ENCODE measurements at regions not wholly inside any gene's neighbourhood (a gene's known extent, or its start where the extent isn't known, plus 50 kb on each side); places are given as distances from the start of the nearest gene placed in this dataset.

DNA sequence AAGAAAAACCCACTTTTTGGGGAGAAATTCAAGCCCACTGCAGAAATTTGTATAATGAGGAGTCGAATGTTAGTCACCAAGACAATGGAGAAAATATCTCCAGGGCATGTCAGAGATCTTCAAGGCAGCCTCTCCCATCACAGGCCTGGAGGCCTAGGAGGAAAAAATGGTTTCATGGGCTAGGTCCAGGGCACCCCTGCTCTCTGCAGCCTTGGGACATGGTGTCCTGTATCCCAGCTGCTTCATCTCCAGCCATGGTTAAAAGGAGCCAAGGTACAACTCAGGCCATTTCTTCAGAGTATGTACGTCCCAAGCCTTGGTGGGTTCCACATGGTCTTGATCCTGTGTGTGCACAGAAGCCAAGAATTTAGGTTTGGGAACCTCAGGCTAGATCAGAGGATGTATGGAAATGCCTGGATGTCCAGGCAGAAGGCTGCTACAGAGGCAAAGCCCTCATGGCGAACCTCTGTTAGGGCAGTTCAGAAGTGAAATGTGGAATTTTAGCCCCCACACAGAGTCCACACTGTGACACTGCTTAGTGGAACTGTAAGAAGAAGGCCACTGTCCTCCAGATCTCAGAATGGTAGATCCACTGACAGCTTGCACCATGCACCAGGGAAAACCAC is 561.4 kb downstream of the ISL1 start:
- no peak for DNase-seq

DNA sequence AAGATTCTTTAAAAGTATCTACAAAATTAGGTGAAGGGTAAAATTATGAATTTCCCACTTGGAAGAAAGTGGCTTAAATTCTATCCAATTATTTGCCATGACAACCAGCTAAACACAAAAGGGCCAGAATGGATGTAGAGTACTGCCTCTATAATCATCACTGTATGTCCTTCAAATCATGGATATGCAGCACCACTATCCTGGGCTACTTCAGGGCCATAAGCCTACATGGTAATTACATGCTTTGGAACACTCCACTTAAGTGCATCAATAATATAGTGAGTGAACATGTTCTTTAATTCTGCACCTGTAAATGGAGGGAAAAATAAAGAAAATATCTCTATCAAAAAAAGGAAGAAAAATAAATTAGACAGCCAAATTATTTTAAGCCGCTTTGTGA is 575.2 kb downstream of the ISL1 start:
- DNase-seq: peak; percentile 39

DNA sequence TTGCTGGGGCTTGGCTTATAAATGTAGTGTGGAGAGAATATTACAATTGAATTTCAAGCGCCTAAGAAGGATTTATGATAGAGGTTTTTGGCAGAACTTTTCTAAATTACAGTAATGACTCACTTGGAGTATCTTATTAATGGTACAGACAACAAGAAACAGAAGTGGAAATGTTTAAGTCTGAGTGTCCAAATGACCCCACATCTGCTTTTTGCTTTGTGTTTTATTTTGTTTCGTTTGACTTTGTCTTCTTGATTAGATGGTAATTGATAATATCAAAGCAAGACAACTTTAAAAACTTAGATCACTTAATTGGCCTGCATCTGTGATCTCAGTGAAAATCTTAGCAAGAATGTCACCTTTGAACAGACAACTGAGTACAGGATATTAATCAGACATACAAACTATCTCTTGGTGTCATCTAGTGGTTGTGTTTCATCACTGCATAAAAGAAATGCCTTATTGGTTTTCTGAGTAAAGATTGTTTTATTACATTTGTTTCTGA is 577.4 kb downstream of the ISL1 start:
- DNase-seq: peak; percentile 45

DNA sequence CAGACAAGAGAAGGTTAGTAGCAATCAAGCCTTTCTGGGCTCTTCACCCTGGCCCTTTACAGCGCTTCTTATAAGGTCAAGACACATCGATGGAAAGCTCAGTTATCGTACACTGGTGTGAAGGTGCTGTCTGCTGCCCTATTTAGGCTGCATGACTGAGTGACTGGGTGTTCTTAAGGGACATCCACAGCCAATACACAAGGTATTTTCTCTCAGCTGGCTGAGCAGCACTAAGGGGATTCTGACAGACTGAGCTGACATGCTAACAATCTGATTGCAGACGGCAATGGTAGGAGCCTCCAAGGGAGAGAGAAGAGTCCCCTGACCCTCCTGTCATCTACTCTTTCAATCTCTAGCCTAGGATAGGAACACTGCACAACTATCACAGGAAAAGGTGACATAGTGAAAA is 577.9 kb downstream of the ISL1 start:
- peak; percentile 44 for DNase-seq

DNA sequence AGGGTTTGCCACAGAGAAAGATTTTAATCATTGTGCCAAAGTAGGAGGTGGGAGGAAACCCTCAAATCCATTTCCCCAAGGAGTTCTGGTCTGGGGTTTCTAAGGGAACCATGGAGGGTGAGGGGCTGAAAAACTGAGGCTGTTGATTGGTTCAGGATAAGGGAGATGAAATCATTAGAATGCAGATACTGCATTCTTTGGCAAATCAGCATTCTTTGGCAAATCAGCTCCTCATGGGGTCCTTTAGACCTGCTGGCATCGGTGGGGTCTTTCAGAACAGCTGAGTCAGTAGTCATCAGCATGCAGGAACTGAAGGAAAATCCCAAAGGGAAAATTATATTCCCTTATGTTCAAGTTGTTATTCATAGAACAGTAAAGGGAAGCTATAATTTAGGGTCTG is 585.5 kb downstream of the ISL1 start:
- no peak for DNase-seq

DNA sequence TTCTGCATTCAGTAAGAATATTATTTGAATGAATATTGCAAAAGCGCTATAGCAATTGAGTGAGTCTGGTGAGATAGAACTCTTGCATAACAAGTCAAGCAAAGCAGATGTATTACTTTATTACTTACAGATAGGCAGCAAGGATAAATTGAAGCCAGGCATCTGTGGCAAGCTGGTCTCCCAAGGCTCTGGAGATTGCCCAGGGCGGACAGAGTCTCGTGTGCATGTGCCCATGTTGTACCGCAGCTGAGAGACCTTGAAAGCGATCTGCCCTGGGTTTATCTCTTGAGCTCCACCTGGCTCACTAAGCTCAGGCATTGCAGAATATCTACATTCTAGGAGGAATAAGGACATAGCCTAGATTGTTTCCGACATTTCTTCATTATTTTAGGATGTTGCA is 591.6 kb downstream of the ISL1 start:
- DNase-seq: no peak

DNA sequence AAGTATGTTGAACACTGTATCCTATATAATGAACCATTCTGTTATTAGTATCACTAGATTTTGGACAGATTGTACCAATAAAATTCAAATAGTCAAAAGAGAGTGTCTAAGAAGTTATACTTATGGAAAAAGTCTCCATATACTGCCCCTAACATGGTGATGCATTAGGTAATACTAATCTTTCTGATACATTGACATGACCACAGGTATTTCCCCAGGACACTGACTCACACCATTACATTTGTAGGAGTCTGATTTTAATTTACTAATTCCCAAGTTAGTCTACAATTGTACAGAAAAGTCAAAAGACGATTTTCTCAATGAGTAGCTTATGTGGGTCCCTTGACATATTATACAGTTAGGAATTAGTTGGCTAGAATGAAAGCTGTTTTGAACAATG is 593.8 kb downstream of the ISL1 start:
- no peak for DNase-seq

DNA sequence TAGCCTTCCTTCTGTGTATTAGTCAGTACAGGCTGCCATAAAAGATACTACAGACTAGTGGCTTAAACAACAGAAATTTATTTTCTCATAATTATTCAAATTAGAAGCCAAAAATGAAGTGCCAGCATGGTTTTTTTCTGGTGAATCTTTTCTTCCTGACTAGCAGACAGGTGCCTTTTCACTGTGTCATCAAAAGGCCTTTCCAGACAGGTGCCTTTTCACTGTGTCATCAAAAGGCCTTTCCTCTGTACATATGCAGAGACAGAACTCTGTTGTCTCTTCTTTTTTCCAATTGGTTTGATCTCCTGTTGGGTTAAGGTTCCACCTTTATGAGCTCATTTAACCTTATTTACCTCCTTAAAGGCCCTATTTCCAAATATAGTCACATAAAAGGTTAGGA is 599.9 kb downstream of the ISL1 start:
- DNase-seq: no peak

DNA sequence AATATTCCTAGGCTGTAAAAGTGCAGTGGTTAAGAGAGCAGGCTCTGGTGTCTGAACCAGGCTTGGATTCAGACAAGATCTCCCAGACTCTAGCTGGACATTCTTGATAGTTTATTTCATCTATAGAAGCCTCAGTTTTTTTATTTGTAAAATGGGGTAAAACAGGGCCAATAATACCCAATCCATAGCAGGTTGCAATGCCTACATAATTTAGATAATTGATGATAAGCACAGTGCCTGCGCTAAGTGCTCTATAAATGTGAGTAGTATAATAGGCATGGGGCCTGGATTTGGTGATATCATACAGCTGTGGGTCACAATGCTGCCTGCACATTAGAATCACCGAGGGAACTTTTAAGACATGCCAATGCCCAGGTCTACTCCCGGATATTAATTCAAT is 603.5 kb downstream of the ISL1 start:
- no peak for DNase-seq

DNA sequence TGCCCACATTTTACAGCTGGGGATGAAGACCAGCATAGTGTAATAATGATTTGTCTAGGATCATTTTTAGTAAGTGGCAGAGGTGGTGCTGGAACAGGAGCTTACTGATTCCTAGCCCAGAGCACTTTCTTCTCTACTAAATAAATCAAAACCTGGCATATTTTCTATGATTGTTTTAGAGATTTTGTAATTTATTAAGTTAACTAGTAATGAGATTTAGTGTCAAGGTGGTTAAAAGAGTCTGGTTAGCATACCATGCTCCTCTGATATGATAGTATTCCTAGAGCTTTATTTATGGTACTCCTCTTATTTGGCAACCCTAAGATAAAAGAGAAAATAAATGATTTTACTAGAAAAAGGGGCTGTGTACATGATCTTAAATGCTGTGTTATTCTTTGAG is 604.0 kb downstream of the ISL1 start:
- DNase-seq: no peak

DNA sequence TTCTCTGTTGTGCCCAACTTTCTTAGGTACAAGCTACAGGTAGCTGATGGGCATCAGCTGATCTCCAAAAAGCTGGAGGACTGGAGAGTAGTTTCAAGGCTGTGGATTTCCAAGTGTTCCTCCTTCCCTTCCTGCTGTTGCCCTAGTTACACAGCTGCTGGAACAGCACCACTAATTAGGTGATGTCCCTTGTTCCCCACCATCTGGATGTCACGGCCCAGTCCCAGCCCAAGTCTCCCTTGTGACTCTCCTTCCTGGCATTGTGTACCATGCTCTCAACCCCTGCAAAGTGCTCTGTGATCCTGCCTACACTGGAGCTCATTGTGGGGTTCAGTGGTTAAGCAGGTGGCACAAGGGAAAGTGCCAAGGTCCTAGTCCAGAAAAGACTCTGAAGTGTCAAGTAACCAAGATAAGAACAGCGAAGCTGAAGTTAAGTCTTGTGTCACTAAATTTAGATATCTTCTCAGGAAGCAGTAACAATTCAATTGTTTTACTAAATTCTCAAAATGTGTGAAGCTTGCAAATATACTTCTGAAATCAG is 604.5 kb downstream of the ISL1 start:
- no peak for DNase-seq

DNA sequence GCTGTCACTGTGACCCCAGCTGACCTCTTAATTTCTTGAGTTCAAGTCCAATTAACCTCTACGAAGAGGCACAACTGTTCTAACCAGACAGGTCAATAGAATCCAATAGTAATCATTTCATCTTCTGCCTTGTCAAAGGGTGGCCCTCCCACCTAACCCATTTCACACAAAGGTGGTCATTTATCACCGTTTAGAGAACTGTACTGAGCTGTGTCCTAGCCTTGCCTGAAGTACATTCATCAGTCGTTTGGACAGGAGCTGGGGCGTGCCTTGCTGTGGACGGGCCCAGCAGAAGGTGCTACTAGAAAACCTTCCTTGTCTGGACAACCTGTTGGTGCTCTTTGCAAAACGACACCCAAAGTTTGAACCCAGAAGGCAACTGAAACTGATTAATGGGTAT is 605.4 kb downstream of the ISL1 start:
- DNase-seq: no peak

DNA sequence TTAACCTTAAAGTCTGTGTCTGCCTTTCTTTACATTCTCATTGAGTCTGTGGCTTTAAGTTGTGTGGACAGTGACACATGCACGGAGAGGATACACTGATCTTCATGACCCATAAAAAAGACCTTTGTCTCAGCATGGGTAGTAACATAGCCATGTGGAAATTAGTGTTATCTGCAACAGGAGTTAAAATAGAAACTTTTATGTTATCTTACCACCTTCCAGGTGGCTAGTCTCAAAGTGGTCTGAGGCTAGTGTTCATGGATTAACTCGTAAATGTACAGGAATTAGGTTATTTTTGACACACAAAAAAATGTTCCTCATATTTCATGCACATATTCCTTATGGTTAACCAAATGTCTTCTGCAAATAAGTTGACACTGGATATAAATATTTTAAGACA is 607.0 kb downstream of the ISL1 start:
- DNase-seq: no peak

DNA sequence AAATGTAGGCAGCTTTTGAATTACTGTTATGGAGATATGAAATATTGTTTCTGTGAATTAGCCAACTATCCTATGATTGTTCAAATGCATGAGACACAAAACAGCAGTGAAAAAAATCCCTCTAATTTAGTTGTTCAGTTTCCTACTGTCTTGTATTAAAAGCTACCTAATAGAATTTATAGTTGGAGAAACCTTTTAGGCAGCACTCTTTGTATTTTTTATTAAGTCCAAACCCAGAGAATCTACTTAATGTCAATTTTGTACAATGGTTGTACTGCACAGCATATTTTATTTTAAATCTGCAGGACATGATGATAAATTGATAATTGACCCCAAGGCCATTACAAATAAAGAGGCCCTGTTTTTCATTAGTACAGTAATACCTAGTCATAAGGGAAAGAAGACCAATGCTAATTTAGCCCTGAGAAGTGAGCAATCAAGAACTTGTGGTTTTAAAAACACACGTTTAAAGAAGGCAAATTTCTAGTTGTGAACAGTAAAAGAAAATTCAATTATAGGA is 607.5 kb downstream of the ISL1 start:
- DNase-seq: no peak

DNA sequence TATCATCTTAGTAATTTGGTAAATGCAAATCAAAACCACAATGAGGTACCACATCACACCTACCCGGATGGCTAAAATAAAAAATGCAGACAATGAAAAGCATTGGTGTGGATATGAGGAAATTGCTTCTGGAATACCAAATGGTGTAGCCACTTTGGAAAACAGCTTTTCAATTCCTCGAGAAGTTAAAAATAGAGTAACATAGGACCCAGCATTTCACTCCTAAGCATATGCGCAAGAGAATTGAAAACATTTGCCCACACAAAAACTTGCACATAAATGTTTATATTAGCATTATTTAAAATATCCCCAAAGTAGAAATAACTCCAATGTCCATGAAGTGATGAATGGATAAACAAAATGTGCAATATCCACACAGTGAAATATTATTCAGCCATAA is 608.7 kb downstream of the ISL1 start:
- no peak for DNase-seq

DNA sequence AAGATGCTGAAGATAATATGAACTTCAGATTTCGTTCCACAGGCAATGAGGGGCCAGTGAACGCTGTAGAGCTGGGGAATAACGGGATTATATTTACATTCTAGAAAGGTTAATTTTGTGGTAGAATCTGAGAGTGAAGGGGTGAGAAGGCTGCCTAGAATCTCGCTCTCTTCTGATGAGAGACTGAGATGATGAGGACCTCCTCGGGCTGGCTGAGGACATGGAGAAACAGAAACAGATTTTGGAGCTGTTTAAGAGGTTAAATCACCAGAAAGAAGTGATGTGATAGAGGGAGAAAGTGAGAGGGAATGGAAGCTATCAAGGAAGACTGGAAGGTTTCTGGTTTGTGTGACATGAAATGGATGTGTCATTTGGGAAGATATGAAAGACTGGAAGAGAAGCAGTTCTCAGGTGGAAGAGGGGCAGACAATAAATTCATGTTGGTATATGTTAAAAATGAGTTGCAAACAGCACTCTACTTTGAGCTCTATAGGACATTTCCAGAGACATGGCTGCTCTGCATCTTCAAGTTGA is 612.6 kb downstream of the ISL1 start:
- no peak for DNase-seq

DNA sequence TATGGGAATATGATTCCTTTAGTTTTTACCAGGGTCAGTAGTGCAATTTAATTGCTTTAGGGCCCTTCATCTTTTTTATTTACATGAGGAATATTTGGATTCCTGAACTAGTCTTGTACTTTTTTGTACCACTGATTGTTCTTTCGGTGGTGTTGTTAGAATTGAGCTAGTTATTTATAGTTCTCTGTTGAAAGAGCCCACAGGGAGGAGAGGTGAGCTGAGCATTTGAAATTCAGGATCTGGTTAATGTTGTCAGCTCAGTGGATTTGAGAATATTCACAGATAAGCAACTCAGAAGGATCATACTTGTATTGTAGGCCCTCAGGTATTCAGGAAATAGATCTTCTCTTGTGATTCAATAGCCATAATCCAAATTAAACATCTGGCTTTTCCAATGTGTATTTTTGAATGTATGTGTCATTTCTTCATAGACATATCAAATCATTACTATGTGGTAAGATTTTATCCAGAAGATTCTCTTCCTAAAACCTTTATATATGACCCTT is 613.2 kb downstream of the ISL1 start:
- DNase-seq: no peak

DNA sequence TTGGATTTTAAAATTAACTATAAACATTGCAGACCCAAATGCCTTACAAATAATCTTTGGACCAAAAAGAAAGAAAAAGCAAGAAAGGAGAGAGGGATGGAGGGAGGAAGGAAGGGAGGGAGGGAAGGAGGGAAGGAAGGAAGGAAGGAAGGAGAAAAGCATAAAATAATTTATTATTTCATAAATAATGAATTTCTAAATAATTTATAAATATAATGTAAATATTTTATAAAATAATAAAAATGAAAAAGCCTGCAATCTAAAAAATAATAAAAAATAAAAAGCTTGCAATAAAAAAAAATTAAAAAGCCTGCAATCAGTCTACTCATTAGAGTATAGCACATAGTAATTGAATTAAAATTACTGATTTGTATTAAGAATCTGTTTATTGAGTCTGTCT is 614.3 kb downstream of the ISL1 start:
- no peak for DNase-seq

DNA sequence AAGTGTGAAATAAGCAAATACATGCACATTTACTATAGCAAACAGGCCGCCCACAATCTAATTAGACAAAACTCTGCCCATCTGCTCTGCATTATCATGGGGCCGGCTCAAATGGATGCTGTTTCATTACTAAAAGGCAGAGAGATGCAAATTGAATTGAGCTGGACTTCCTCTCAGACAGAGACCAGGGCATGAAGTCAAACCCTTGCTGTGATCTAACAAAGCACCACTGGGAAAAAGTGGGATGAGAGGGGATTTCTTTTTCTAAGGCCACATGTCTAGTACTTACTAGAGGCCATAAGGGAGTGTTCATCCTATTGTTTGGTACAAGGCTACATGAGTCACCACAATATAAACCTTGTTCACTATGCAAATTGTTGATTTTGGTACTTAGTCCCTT is 614.7 kb downstream of the ISL1 start:
- DNase-seq: peak; percentile 50

DNA sequence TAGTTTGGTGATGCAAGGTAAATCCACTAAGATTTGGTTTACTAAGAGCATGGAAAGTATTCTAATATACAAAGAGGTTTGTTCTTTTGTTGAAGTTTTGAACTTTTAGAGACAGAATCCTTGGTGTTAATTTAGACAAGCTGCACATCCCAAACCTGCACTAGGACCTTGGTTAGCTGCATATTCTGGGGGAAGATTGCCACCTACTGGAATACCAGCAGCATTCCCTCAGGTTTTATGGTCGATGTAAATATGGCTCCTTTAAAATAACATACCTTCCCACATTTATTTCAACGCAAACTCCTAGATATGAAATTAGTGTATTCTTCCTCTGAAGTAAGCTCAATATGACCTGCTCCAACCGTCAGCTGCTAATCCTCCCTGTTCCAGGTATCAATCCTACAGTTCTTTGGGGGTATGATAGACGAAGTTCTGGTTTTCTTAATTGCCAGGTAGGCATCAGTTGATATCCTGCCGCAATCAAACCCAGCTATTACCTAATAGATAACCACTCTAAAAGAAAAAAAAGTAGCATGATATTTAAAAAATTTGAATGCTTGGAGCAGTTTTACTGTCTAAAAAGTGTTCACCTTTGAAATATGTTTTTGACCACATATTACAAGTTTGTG is 624.1 kb downstream of the ISL1 start:
- peak; percentile 76 for DNase-seq

DNA sequence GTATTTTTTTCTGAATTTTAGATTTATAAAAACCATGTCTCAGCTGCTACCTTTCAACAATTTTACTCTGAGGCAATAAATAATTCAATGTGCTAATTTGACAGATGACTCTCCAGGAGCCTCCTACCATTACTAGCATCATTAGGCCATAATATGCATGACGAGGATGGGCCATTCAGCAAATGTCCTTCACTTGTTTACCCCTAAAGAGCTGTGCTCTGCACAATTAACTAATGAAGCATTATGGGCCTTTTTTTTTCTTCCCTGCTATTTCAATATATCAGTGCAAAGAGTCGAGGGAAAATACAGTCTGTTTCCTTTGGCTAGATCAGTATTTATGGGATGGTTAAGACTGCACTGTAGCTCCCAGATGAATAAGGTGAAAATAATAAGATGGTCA is 627.2 kb downstream of the ISL1 start:
- no peak for DNase-seq

DNA sequence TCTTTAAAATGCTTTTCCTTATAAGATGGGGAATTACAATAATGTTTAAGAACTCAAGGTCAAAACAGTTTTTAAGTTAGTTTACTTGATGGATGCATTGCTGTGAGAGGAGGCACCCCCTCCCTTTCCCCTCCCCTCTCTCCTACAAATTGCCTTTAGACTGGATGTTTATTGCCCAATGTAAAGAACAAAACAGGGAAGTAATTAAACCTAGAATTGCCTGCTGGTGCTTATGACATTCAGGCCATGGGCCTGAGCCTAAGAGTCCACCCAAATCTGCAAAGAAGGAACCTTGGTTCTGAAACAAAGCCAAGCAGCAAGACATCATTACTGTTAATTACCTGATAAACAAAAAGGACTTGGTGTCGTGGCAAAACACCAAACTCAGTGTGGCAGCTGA is 630.3 kb downstream of the ISL1 start:
- DNase-seq: peak; percentile 98

DNA sequence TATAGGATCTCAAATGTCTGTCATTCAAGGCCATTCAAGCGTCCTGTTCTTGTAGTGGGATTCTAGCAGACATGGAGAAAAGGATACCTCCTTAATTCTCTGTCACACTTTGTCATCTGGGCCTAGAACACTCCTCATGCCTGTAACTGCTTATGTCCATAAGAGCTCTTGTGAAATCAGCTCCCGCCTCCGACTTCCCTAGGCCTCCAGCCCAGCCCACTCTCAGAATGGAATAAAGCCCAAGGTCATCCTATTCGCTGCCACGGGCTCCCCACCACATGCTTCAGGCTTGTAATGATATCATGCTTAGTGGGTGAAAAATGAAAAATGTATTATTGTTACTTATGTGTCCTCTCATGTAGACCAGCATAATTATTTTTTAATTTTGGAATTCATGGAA is 632.5 kb downstream of the ISL1 start:
- DNase-seq: no peak

DNA sequence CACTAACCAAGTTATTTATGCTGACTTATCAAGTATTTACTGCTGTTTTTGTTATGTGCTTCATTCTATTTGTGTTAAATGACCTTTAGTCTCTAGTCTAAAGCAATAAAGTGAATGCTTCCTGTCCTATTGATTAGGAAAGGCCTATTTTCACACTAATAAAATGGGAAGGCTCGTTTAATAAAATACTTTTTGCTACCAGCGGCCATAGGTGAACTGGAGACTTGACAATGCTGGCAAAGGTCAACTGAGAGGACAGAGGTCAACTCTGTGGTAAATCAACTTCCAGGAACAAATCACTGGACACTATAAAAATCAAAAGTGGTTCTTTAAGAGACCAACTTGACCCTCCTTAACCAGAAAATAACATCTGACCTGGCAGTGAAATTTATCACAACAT is 634.3 kb downstream of the ISL1 start:
- DNase-seq: no peak
